K562 (cell line): ENCODE measurements at regions not wholly inside any gene's neighbourhood (a gene's known extent, or its start where the extent isn't known, plus 50 kb on each side); places are given as distances from the start of the nearest gene placed in this dataset.
A peak's percentile ranks its signal among the peaks of the same experiment; 100 is the strongest.

ENCODE experiments used
- ADNP ChIP-seq: fragments of 200-800 bp; sonication (Bioruptor generic); IDR thresholded peaks from 2 replicates; pipeline ENCODE4 v1.6.1; 2016; ENCODE audit warnings: missing genetic modification characterization, missing compliant biosample characterization
- CBFA2T2 ChIP-seq: fragments of 450-650 bp; conservative IDR thresholded peaks from 2 replicates; pipeline ENCODE4 v1.6.1; 2017; ENCODE audit warnings: mild to moderate bottlenecking
- CREB3L1 ChIP-seq: fragments of 450-650 bp; IDR thresholded peaks from 2 replicates; pipeline ENCODE4 v1.6.1; 2014; ENCODE audit warnings: low read depth, mild to moderate bottlenecking, moderate library complexity, borderline replicate concordance
- DMBX1 ChIP-seq: fragments of 250-450 bp; sonication (Bioruptor Pico); IDR thresholded peaks from 2 replicates; pipeline ENCODE4 v1.8.0; 2022; ENCODE audit warnings: inconsistent platforms, mild to moderate bottlenecking, moderate library complexity, borderline replicate concordance
- ELK1 ChIP-seq: sonication (generic); formaldehyde crosslinking; IDR thresholded peaks from 2 replicates; pipeline ENCODE4 v1.8.1; 2022; ENCODE audit warnings: missing genetic modification reagents
- NFYB ChIP-seq: IDR thresholded peaks from 2 replicates; pipeline ENCODE4 v1.6.1; 2011; ENCODE audit warnings: mild to moderate bottlenecking, moderate library complexity; ENCODE audit not compliant: insufficient read length; ENCODE audit errors: extremely low read depth
- PKNOX1 ChIP-seq: fragments of 450-650 bp; IDR thresholded peaks from 2 replicates; pipeline ENCODE4 v1.6.1; 2016
- POLR2G ChIP-seq: fragments of 200-400 bp; formaldehyde crosslinking; IDR thresholded peaks from 2 replicates; pipeline ENCODE4 v1.6.1; 2017; ENCODE audit warnings: low read depth, mild to moderate bottlenecking, antibody characterized with exemption, low read length, moderate library complexity
- RBM25 ChIP-seq: fragments of 200-400 bp; formaldehyde crosslinking; IDR thresholded peaks from 2 replicates; pipeline ENCODE4 v1.6.1; 2018; ENCODE audit warnings: low read length, low read depth, moderate library complexity; ENCODE audit not compliant: severe bottlenecking
- TAF9B ChIP-seq: fragments of 450-650 bp; IDR thresholded peaks from 2 replicates; pipeline ENCODE4 v1.6.1; 2018; ENCODE audit warnings: mild to moderate bottlenecking; ENCODE audit not compliant: partially characterized antibody
- TAL1 ChIP-seq: fragments of 450-650 bp; IDR thresholded peaks from 2 replicates; pipeline ENCODE4 v1.6.1; 2016; ENCODE audit warnings: mild to moderate bottlenecking
- ZC3H11A ChIP-seq: IDR thresholded peaks from 2 replicates; pipeline ENCODE4 v1.6.1; 2012; ENCODE audit warnings: low read depth, low read length, improper control_type of control experiment
- ZFPM2 ChIP-seq: fragments of 250-450 bp; sonication (Bioruptor Pico); IDR thresholded peaks from 2 replicates; pipeline ENCODE4 v1.5.1; 2022; ENCODE audit warnings: mild to moderate bottlenecking
- ZNF175 ChIP-seq: fragments of 200-800 bp; sonication (Bioruptor generic); IDR thresholded peaks from 2 replicates; pipeline ENCODE4 v1.6.1; 2016; ENCODE audit warnings: low read depth, mild to moderate bottlenecking, missing genetic modification characterization, missing compliant biosample characterization
- TF ChIP-seq, protein P1 (sequence below): IDR thresholded peaks from 2 replicates; pipeline ENCODE4 v1.6.1; 2011; ENCODE audit not compliant: insufficient read length; ENCODE audit errors: extremely low read depth
- TF ChIP-seq, protein P2 (sequence below), 2 experiments: fragments of 450-650 bp; IDR thresholded peaks; 2 replicates each; pipeline ENCODE4 v1.6.1; 2018; ENCODE audit warnings: mild to moderate bottlenecking in 2 of 2, low read depth in 1 of 2; ENCODE audit not compliant: partially characterized antibody in 2 of 2
- TF ChIP-seq, protein P3 (sequence below): fragments of 450-650 bp; IDR thresholded peaks from 2 replicates; pipeline ENCODE4 v1.7.1; 2018; ENCODE audit warnings: mild to moderate bottlenecking, low read depth; ENCODE audit not compliant: partially characterized antibody

GRCh38 chr1:87869567-87869966 is 540.9 kb downstream of the LMO4 start (continued):
- TF ChIP-seq ADNP (tag), result 0 out of 2 replicates have a peak, but pooled peaks have one; percentile 42
- no peak for TF ChIP-seq NFYB
- TF ChIP-seq RBM25, result no peak
- no peak for TF ChIP-seq ZFPM2
- TF ChIP-seq, protein P1, sequence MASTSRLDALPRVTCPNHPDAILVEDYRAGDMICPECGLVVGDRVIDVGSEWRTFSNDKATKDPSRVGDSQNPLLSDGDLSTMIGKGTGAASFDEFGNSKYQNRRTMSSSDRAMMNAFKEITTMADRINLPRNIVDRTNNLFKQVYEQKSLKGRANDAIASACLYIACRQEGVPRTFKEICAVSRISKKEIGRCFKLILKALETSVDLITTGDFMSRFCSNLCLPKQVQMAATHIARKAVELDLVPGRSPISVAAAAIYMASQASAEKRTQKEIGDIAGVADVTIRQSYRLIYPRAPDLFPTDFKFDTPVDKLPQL, result no peak
- TF ChIP-seq POLR2G, result no peak
- TF ChIP-seq PKNOX1, result peak; percentile 56; the same call in 1 of the 2 replicates
- TF ChIP-seq, protein P2, sequence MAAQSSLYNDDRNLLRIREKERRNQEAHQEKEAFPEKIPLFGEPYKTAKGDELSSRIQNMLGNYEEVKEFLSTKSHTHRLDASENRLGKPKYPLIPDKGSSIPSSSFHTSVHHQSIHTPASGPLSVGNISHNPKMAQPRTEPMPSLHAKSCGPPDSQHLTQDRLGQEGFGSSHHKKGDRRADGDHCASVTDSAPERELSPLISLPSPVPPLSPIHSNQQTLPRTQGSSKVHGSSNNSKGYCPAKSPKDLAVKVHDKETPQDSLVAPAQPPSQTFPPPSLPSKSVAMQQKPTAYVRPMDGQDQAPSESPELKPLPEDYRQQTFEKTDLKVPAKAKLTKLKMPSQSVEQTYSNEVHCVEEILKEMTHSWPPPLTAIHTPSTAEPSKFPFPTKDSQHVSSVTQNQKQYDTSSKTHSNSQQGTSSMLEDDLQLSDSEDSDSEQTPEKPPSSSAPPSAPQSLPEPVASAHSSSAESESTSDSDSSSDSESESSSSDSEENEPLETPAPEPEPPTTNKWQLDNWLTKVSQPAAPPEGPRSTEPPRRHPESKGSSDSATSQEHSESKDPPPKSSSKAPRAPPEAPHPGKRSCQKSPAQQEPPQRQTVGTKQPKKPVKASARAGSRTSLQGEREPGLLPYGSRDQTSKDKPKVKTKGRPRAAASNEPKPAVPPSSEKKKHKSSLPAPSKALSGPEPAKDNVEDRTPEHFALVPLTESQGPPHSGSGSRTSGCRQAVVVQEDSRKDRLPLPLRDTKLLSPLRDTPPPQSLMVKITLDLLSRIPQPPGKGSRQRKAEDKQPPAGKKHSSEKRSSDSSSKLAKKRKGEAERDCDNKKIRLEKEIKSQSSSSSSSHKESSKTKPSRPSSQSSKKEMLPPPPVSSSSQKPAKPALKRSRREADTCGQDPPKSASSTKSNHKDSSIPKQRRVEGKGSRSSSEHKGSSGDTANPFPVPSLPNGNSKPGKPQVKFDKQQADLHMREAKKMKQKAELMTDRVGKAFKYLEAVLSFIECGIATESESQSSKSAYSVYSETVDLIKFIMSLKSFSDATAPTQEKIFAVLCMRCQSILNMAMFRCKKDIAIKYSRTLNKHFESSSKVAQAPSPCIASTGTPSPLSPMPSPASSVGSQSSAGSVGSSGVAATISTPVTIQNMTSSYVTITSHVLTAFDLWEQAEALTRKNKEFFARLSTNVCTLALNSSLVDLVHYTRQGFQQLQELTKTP (IDR thresholded peaks at IDR 0.05; ENCODE audit: low read depth in 1 of 2, partially characterized antibody in 2 of 2), result no peak
- no peak for TF ChIP-seq ZC3H11A
- no peak for TF ChIP-seq CBFA2T2
- 0 out of 2 replicates have a peak, but pooled peaks have one; percentile 48 for TF ChIP-seq DMBX1 (CRISPR knock-in tag)
- TF ChIP-seq CREB3L1, result no peak
- no peak for TF ChIP-seq ZNF175 (CRISPR knock-in tag)
- no peak for TF ChIP-seq TAF9B
- no peak for TF ChIP-seq ELK1 (CRISPR knock-in tag)
- no peak for TF ChIP-seq TAL1
- TF ChIP-seq, protein P3, sequence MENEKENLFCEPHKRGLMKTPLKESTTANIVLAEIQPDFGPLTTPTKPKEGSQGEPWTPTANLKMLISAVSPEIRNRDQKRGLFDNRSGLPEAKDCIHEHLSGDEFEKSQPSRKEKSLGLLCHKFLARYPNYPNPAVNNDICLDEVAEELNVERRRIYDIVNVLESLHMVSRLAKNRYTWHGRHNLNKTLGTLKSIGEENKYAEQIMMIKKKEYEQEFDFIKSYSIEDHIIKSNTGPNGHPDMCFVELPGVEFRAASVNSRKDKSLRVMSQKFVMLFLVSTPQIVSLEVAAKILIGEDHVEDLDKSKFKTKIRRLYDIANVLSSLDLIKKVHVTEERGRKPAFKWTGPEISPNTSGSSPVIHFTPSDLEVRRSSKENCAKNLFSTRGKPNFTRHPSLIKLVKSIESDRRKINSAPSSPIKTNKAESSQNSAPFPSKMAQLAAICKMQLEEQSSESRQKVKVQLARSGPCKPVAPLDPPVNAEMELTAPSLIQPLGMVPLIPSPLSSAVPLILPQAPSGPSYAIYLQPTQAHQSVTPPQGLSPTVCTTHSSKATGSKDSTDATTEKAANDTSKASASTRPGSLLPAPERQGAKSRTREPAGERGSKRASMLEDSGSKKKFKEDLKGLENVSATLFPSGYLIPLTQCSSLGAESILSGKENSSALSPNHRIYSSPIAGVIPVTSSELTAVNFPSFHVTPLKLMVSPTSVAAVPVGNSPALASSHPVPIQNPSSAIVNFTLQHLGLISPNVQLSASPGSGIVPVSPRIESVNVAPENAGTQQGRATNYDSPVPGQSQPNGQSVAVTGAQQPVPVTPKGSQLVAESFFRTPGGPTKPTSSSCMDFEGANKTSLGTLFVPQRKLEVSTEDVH, result no peak
